ENCODE measurements at regions not wholly inside any gene's neighbourhood (a gene's known extent, or its start where the extent isn't known, plus 50 kb on each side); places are given as distances from the start of the nearest gene placed in this dataset.

- DNase-seq (ENCODE audit: low spot score) (no peak), FAIRE-seq (no peak), ATAC-seq (no peak)
- 96% methylated on average over 3 of the region's 3 CpGs for WGBS (ENCODE audit: low lambda C conversion rate)
- ChIA-PET POLR2A (interaction anchor here (1.1 kb wide), 1 partner anchor 9 kb away, joined by 4 read pairs; no protein-coding TSS in a partner anchor), CTCF (ENCODE audit: low intra/inter-chr PET ratio, low total read pairs) (no interaction called here)
- H3K79me2 ChIP-seq (ENCODE audit: insufficient read depth, low read length): no peaks in the 10 kb centered on the region
- in situ Hi-C loops (cut with HindIII; ENCODE audit: extremely low pct_ligation_motif_present, low pct_unique_long_range_greater_than_20kb) (no loop called here), intact Hi-C loops (cut with micrococcal nuclease; ENCODE audit: unreplicated experiment) (loop anchor here (5.0 kb wide), 1 partner anchor 1171 kb away; no protein-coding TSS in a partner anchor)
- no peak overlapping the region for H3K4me2 ChIP-seq (ENCODE audit: low read depth, low read length)
- no peak overlapping the region for H2AFZ ChIP-seq (ENCODE audit: low read length)
- TF ChIP-seq ZNF75D (CRISPR knock-in tag; IDR thresholded peaks at IDR 0.05; ENCODE audit: borderline replicate concordance): no peak
- no peak for TF ChIP-seq ATF7 (IDR thresholded peaks at IDR 0.05)
- no peak for TF ChIP-seq ATF7 (CRISPR knock-in tag; IDR thresholded peaks at IDR 0.05)
- no peak for TF ChIP-seq FOXA3 (CRISPR knock-in tag; IDR thresholded peaks at IDR 0.05)
- BruUV-seq (replicated peaks): no TSS peak
- no peak overlapping the region for H3K4me3 ChIP-seq (replicated peaks in 1 of 3; ENCODE audit: insufficient read depth in 1 of 3, low read depth in 2 of 3, low read length in 3 of 3)
- no peaks in the 10 kb centered on the region for H3K9me3 ChIP-seq (ENCODE audit: low read length)
- H3K4me1 ChIP-seq (ENCODE audit: insufficient read depth, low read length): peaks cover 55% of the 10 kb centered on the region
- no peaks in the 10 kb centered on the region for H3K36me3 ChIP-seq (replicated peaks in 1 of 2; ENCODE audit: control insufficient read depth in 1 of 2, insufficient read depth in 2 of 2, low read length in 2 of 2)
- H4K20me1 ChIP-seq (ENCODE audit: insufficient read depth, low read length): no peaks in the 10 kb centered on the region
- no peak overlapping the region for H3K9ac ChIP-seq (ENCODE audit: insufficient read depth, low read depth, low read length)
- H3K27me3 ChIP-seq (ENCODE audit: control insufficient read depth in 1 of 2, insufficient read depth in 2 of 2, low read length in 2 of 2): no peaks in the 10 kb centered on the region
- H3K27ac ChIP-seq (ENCODE audit: extremely low read length, insufficient read depth, low read length): no peak overlapping the region
Observed at GRCh38 chr10:61071580-61071979, 127.6 kb upstream of the RHOBTB1 start.

DNA sequence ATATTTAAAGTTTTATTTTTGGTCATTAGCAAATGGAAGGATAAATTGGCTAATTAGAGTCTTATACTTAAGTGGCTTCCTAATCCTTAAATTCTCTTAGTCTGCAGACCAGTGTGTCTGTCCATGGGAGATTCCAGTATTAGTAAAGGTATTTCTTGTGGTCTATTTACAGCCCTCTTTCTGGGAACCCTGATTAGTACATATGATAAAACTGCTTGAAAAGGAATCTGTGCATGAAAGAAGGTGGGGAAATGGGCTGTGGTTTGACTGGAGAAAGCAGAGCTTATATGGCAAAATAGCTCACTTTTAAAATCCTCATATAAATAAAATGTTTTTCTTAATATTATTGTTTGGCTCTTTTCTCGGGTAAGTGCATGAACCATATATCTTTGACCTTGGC, 124.5 kb upstream of the RHOBTB1 start:
- peak overlapping the region; percentile 87 for H3K27ac ChIP-seq (ENCODE audit: extremely low read length, insufficient read depth, low read length)
- in situ Hi-C loops (cut with HindIII; ENCODE audit: extremely low pct_ligation_motif_present, low pct_unique_long_range_greater_than_20kb): no loop called here

More for the DNA sequence above, 124.5 kb upstream of the RHOBTB1 start:
- H3K27me3 ChIP-seq (ENCODE audit: control insufficient read depth in 1 of 2, insufficient read depth in 2 of 2, low read length in 2 of 2): no peaks in the 10 kb centered on the region
- intact Hi-C loops (cut with micrococcal nuclease; ENCODE audit: unreplicated experiment): loop anchor here (5.0 kb wide), 1 partner anchor 46 kb away; no protein-coding TSS in a partner anchor
- H3K9ac ChIP-seq (ENCODE audit: insufficient read depth, low read depth, low read length): no peak overlapping the region
- H3K79me2 ChIP-seq (ENCODE audit: insufficient read depth, low read length): no peaks in the 10 kb centered on the region
- no peak overlapping the region for H3K4me2 ChIP-seq (ENCODE audit: low read depth, low read length)
- H2AFZ ChIP-seq (ENCODE audit: low read length): no peak overlapping the region
- no peak for DNase-seq (ENCODE audit: low spot score)
- FAIRE-seq: no peak
- TF ChIP-seq ARNTL (CRISPR knock-in tag; IDR thresholded peaks at IDR 0.05) (no peak), HNF4A (CRISPR knock-in tag; IDR thresholded peaks at IDR 0.05) (no peak), GLI4 (CRISPR knock-in tag; IDR thresholded peaks at IDR 0.05; ENCODE audit: borderline replicate concordance) (no peak), PPARG (CRISPR knock-in tag; conservative IDR thresholded peaks at IDR 0.05) (no peak), ZNF484 (CRISPR knock-in tag; IDR thresholded peaks at IDR 0.05; ENCODE audit: borderline replicate concordance, low read depth) (no peak), FOXM1 (CRISPR knock-in tag; IDR thresholded peaks at IDR 0.05) (no peak)
- TF ChIP-seq, protein P1, sequence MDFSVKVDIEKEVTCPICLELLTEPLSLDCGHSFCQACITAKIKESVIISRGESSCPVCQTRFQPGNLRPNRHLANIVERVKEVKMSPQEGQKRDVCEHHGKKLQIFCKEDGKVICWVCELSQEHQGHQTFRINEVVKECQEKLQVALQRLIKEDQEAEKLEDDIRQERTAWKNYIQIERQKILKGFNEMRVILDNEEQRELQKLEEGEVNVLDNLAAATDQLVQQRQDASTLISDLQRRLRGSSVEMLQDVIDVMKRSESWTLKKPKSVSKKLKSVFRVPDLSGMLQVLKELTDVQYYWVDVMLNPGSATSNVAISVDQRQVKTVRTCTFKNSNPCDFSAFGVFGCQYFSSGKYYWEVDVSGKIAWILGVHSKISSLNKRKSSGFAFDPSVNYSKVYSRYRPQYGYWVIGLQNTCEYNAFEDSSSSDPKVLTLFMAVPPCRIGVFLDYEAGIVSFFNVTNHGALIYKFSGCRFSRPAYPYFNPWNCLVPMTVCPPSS (IDR thresholded peaks at IDR 0.05): no peak
- TF ChIP-seq, protein P2, sequence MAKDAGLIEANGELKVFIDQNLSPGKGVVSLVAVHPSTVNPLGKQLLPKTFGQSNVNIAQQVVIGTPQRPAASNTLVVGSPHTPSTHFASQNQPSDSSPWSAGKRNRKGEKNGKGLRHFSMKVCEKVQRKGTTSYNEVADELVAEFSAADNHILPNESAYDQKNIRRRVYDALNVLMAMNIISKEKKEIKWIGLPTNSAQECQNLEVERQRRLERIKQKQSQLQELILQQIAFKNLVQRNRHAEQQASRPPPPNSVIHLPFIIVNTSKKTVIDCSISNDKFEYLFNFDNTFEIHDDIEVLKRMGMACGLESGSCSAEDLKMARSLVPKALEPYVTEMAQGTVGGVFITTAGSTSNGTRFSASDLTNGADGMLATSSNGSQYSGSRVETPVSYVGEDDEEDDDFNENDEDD (CRISPR knock-in tag; IDR thresholded peaks at IDR 0.05; ENCODE audit: borderline replicate concordance): no peak
- no peaks in the 10 kb centered on the region for H4K20me1 ChIP-seq (ENCODE audit: insufficient read depth, low read length)
- H3K36me3 ChIP-seq (replicated peaks in 1 of 2; ENCODE audit: control insufficient read depth in 1 of 2, insufficient read depth in 2 of 2, low read length in 2 of 2): no peaks in the 10 kb centered on the region
- H3K9me3 ChIP-seq (ENCODE audit: low read length): no peaks in the 10 kb centered on the region
- no peak for ATAC-seq
- ChIA-PET CTCF (ENCODE audit: low intra/inter-chr PET ratio, low total read pairs) (no interaction called here), POLR2A (interaction anchor here (1.6 kb wide), 1 partner anchor 67 kb away, joined by 4 read pairs; no protein-coding TSS in a partner anchor)
- WGBS (ENCODE audit: low lambda C conversion rate): 100% methylated on average over 1 of the region's 1 CpG
- H3K4me1 ChIP-seq (ENCODE audit: insufficient read depth, low read length): peaks cover 58% of the 10 kb centered on the region
- H3K4me3 ChIP-seq (replicated peaks in 1 of 3; ENCODE audit: insufficient read depth in 1 of 3, low read depth in 2 of 3, low read length in 3 of 3): no peak overlapping the region
- no TSS peak for BruUV-seq (replicated peaks)
